HG03139 (cell line): ENCODE measurements at regions not wholly inside any gene's neighbourhood (a gene's known extent, or its start where the extent isn't known, plus 50 kb on each side); places are given as distances from the start of the nearest gene placed in this dataset.

ENCODE experiments used
- ATAC-seq: cut with Tn5 transposase; IDR thresholded peaks from one replicate; pipeline ENCODE4 v1.9.1; 2021; ENCODE audit not compliant: unreplicated experiment

DNA sequence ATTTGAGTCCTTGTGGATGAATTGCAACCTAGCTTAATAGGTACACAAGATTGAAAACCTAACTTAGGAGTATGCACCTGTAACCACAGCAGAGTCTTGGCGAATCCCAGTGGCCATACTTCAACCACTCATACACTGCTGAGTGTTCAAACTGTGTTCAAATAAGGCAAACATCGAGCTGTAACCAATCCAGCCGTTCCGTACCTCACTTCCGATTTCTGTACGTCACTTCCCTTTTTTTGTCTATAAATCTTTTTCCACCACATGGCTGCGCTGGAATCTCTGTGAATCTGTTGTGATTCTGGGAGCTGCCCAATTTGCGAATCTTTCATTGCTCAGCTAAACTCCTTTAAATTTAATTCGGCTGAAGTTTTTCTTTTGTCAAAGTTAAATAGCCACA lies 190.6 kb downstream of the MAF start:
- no peak for ATAC-seq

DNA sequence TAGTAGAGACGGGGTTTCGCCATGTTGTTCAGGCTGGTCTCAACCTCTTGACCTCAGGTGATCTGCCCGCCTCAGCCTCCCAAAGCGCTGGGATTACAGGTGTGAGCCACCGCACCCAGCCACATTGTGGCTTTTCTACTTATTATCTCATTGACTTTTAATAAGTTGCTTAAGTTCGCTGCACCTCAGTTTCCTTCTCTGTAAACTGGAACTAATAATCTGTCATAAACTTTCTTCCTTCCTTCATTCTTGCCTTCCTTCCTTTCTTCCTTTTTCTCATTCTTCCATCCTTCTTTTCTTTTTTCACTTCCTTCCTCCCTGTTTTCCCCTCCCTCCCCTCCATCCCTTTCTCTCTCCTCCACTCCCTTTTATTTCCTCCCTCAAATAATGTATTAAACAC lies 192.2 kb downstream of the MAF start:
- ATAC-seq: no peak

DNA sequence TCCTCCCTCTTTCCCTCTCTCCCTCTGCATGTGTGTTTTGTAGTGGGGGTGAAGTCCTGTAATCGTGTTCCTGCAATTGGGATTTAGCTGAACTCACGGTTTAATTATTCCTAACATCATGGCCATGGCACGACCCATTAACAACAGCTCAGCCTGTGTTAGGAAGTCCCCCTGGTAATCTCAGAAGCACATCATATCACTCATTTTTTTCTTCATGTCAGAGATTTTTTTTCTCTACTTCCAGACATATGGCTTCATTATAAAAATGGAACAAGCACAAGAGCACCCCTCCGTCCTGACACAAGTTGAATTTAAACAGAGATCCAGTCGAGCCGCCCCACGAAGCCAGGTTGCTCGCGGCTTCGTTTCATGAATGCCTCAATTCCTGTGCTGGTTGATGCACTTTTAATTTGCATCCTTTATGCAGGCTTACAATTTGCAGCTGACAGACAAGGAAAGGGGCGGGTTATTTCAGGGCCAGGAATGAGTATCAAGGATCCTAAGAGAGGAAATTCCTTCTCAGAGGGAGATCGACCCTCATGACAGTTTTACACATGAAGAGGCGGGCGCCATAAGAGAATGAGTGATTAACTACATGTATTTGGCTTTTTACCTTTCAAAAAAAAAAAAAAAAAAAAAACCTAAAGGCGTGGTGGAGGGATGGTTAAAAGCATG lies 192.9 kb downstream of the MAF start:
- no peak for ATAC-seq

DNA sequence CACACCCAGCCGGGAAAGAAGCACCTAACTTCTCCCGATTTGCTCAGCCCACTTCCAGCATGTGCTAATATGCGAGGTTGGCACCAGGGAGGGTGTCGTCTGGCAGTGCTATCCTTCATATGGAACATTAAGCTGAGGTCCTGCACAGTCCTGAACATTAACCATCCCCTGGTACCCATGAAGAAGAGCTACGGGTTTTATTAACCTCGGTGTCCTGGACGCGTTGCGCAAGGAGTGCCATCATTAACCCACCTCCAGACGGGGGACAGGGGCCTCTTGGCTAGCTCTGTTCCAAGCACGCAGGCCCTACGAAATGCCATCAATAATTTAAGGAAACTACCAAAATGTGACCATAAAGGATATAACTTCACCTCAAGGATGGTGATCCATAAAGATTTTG lies 193.5 kb downstream of the MAF start:
- no peak for ATAC-seq

DNA sequence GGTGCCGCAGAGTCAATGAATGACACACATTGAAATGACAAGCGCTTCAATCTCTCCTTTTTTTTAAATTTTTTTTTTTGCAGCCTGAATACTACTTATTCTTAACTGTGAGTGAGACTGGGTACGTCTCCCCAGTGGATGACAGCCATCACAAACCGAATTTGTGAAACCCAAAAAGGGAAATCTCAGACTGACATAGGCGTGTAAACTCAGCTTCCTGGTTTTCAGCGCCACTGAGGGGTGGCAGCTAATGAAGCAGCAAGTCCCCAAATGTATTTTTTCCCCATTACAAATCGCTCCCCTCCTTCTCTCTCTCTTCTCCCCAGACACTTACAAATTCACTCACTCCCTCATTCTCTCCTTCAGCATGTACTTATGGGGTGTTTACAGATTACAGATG lies 196.0 kb downstream of the MAF start:
- no peak for ATAC-seq

DNA sequence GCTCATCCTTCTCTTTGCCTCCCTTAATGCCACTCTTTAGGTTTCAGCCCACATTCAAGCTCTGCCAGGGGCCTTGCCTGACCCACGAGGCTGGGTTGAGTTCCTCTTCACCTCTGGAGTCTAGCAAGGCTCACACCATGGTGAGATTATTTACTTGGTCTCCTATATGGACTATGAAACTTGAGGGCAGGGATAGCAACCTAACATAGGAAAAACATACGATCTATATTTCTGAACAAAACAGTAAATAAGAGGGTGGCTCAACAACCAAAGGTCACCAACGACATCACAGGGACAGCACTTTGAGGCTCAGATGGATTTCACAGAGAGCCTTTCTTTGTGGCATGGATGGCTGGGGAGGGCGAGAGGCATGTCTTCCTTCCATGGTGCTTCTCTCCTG lies 197.0 kb downstream of the MAF start:
- no peak for ATAC-seq

DNA sequence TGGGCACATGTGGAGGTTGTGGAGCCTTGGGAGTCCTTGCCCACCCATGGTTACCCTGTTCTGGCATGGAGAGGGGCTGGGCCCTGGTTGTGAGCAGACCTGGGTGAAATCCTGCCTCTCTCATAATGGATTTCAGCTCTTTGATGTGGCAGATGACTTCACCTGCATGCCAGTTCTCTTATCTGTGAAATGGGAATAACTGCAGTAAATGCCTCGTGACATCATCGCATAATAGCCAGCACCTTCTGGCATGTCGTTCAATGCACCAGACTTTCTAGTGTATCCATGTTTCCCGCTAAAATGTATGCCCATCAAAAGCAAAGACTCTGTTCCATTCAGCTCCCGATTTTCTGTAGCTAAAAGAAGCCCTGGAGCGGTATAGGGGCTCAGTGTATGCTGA lies 197.6 kb downstream of the MAF start:
- ATAC-seq: no peak

DNA sequence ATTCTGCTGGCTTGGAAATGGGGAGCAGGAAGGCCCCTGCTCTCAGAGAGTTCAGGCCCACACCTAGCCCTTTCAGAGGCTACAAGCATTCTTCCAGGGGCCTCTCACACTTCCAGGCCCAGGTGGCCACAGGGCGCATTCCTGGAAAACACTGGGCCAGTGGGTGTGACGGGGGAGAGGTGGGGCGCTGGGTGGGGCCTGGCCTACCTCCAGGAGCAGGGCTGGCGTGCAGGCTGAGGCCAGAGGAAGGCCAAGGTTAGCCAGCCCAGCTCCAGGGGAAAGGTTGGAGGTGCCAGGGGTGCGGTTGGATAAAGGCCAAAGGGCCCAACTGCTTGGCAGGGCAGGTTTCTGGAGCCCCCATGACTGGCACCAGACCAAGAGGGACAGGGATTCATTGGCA lies 198.2 kb downstream of the MAF start:
- no peak for ATAC-seq

DNA sequence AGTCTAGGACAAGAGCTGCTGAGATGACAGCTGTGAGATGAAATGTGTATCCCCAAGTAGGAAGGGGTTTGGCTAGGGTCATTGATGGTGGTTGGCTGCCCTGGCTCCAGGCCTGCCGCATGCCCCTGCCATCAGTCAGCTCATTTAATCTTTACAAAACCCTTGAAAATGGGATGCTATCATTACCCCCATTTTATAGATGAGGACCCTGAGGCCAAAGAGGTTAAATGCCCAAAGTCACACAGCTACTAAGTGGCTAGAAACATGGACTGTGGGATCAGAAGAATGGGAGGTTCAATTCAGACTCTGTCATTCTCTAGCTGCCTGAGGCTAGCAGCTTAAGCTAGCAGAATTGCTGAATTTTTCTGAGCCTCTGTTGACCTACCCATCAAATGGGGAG lies 198.8 kb downstream of the MAF start:
- no peak for ATAC-seq

DNA sequence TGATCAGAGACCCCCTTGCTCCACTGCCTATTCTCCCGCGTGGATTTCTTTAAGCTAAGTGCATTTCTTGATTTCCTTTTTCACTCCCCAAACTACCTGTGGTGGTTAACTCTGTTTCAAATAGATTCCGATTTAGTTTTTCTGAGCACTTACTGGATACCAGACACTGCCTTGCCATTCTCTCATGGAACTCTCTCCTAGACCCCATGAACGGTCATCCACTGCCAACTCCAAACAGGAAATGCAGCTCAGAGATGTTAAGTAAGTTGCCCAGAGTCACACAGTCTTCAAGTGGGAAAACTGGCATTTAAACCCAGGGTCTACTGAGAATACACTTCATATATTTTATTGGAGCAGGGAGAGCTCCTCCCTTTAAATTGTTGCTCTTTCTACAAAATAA lies 199.4 kb downstream of the MAF start:
- no peak for ATAC-seq

DNA sequence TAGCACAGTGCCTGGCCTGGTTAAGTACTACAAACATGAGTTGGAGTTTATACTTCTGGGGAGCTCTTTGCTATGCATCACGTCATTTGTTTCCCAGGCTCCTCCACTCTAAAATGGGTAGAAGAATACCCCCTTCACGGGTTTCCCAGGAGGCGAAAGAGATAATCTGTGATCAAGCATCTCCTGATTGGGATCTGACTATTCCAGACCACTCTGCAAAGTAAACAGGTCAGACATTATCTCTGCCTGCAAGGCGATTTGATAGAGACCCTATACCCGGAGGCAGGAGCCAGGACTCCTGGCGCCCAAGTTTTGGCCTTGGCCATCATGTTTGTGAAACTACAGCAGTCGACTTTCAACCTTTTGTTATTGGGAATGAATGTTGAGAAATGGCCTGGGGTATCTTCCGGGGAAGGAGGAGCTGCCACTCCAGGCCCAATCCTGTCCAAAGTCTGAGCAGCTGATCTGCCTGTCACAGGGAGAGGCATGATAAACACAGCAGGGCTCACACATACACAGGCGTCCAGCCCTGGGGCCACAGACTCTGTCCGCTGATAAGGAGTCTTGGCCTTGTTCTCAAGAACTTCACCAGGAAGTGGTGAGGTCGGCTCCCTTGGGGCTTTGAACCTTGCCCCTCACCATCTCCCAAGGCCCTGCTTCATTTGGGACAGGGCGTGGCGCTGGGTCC lies 199.9 kb downstream of the MAF start:
- no peak for ATAC-seq

DNA sequence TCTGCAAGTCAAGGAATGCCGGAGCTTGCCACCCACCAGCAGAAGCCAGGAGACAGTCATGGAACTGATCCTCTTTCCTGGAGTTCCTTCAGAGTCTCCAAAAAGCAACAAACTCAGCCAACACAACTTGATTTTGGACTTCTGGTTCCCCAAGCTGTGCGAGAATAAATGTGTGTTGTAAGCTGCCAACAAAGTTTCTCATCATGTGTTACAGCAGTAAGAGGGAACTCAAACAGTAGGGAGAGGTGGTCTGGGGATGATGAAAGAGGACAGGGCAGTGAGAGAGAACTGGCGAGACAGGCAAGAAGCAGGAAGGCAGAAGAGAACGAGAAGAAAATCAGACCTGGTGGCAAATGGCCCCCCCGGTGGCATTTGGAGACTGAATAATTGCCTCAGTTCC lies 204.9 kb downstream of the MAF start:
- no peak for ATAC-seq

DNA sequence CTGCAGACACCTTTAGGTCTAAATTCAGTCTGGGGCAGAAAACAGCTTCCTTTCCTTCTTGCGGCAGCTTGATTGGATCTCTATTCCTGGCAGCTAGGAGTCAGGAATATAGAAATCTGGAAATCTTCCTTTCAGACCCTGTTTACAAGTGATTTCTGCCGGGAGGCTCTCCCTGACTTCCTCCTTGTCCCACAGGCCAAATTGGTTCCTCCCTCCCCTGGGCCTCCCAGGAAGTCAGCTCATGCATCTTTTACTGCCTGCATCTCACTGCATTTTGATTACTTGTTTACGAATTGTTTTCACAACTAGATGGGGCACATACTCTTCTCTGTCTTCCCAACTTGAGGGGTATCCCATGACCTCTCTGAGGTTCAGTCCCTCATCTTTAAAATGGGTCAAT lies 206.3 kb downstream of the MAF start:
- ATAC-seq: no peak

DNA sequence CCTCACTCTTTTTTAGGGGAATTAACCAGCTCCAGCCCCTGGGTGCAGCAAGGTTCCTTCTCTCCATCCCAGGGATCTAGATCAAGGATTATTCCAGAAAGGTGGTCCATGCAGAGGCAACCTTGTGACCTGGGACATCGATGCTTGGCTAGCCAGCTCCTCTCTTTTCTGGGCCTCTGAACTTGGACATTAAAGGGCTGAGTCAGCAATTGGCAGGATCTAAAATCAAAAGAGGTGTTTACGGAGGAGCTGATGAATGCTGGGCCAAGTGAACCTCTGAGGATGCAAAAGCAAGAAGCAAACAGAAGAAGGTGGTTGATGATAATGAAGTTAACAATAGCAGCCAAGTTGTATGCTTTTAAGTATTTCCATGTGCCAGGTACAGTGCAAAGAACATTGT lies 207.0 kb downstream of the MAF start:
- ATAC-seq: no peak

DNA sequence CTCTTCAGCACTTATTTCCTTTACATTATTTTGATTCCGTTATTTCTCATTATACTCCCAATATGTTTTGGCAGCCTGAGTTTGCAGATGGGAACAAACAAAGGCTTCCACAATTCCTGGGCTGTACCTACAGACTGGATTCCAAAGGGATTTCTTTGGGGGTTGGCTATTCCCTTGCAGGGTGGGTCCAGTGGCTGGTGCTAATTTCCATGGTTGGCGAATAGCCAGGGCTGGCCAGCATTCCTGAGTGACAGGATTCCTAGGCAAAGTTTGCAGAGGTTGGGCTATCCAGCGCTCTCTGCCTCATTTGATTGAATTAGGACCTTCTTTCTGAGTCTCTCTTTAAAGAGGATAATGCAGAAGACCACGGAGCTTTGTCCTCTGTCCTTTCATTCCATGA lies 207.4 kb downstream of the MAF start:
- ATAC-seq: no peak

DNA sequence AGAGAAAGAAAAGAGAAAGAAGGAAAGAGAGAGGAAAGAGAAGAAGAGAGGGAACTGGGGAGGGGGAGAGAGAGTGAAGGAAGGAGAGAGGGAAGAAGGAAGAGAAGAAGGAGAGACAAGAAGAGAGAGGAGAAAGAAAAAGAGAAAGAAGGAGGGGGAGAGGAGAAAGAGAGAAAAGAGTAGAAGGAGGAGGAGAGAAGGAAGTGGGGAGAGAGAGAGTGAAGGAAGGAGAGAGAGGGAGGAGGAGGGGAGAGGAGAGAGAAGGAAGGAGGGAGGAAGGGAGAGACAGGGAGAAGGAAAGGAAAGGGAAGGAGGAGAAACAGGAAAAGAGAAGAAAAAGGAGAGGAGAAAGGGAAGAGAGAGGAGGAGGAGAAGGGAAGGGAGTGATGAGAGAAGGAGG lies 208.5 kb downstream of the MAF start:
- ATAC-seq: no peak

DNA sequence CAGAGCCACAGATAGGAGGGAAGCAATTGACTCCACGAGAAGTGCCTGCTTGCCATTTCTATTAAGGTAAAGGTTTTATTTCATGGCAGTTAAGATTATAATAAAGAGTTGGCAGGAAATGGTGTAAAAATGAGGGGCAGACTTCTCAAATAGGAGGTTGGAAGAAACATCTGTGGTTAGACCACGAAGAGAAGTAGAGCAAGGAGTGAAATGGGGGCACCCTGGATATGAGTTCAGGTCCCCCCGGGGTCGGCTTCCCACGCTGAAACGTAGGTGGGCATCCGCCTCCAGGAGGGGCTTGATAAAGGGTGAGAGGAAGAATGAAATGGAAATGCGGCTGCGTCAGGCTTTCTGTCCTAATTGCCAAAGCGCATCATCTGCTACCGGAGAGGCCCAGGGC lies 209.1 kb downstream of the MAF start:
- no peak for ATAC-seq

DNA sequence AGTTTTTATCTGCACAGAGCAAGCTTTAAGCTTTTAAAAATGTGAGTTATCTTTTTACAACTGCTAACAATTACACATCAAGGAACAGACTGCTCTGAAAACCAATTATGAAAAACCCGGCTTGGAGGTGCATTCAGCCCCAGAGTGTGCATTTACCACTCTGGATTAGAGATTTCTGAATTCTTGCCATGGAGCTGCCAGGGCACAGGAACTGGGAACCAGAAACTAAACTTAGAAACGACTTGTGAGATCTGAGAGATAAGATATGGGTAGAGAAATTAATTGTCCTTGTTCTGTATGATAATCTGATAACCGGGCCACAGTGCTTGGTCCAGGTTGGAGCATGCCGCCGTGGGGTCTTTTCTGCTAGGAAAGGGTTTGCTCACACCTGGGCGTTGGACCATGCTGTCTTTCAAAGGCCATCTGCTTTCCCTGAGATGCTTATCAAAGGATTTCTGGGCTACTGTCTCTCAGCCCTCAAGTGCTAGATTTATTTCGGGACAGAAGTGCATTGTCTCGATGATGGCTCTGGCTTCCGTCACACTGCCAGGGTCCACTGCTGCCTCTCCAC lies 210.0 kb downstream of the MAF start:
- no peak for ATAC-seq

DNA sequence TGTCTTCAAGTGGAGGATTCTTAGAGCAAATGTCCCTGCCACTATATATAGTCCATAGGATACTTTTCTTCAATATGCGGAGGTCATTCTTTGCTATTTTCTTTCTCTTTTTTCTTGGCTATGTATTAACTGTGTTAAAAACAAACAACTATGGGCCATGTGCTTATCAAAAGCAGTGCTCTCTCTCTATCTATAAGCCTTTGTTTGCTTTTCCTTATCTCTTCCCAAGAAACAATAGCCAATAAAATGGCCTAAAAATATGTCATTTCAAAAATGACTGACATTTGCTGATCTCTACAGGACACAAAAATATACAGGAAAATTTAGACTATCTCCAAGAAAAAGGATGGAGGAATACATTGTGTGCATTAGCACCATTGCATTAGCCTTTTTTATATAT lies 212.1 kb downstream of the MAF start:
- ATAC-seq: no peak

DNA sequence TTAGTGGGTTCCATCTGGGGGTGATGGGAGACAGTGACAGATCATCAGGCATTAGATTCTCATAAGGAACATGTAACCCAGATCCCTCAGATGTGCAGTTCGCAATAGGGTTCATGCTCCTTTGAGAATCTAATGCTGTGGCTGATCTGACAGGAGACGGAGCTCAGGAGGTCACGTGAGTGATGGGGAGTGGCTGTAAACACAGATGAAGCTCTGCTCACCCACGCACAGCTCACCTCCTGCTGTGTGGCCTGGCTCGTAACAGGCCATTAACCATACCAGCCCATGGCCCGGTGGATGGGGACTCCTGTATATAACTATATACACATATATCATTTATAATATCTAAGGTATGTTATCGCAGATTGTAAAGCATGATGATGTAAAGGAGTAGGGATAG lies 214.2 kb downstream of the MAF start:
- no peak for ATAC-seq

DNA sequence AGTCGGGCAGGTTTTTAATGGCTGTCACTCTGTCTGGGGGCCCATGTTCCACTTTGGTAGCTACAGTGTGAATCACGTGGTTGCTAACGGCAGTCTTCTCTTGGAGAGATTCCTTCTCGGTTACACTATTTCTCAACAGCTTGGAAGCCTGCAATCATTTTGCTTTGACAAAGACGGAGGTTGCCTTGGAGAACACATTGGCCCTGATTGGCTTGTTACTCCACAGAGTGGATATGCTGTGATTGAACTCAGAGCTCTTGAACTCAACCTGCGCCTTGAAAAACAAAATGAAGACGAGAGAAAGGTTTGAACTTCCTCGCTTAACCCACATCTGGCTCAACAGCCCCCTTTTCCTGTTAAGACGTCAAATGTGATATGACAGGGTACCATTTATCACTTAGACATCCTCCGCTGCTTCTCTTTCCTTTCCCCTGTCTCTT lies 218.9 kb downstream of the MAF start:
- ATAC-seq: no peak

DNA sequence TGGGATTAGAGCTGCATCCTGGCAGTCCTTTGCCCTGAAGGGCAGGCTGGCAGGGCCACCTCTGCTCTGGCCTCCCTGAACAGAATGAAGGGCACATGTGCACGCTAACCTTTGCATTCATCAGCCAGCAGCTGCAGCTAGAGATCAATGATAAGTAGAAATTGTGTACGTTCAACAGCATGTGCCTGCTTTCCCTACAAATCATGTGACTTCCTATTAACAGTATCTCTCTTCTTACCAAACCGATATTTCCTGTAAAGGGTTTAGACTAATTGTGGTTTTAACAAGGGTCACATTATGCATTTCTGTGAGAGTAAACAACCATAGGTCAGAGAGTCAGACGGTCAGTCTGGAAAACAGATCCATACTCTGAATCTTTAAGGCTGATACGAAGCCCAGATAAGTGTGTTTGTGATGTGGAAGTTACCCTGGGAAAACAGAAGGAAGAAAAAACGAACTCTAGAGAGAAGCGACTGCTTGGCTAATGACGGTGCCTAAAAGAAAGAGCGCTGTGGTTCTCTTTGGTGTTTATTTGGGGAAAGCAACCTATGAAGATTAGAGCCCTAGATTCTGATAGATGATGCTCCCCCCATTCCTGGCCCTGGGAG lies 219.4 kb downstream of the MAF start:
- no peak for ATAC-seq
